IMR-90 (cell line): ENCODE measurements at regions not wholly inside any gene's neighbourhood (a gene's known extent, or its start where the extent isn't known, plus 50 kb on each side); places are given as distances from the start of the nearest gene placed in this dataset.

Source experiments
- CEBPB ChIP-seq: IDR thresholded peaks from 2 replicates; pipeline ENCODE4 v1.6.1; 2012; ENCODE audit warnings: low read depth, low read length, improper control_type of control experiment
- CHD1 ChIP-seq: IDR thresholded peaks from 2 replicates; pipeline ENCODE4 v1.6.1; 2012; ENCODE audit warnings: low read depth, low read length, improper control_type of control experiment
- CTCF ChIP-seq: conservative IDR thresholded peaks from 2 replicates; pipeline ENCODE4 v1.5.1; 2012; ENCODE audit warnings: mild to moderate bottlenecking, low read depth, low read length, improper control_type of control experiment
- MXI1 ChIP-seq: IDR thresholded peaks from 2 replicates; pipeline ENCODE4 v1.6.1; 2012; ENCODE audit warnings: low read depth, mild to moderate bottlenecking, low read length, moderate library complexity, borderline replicate concordance
- RAD21 ChIP-seq: IDR thresholded peaks from 2 replicates; pipeline ENCODE4 v1.6.1; 2012; ENCODE audit warnings: low read length, improper control_type of control experiment
- RCOR1 ChIP-seq: IDR thresholded peaks from 2 replicates; pipeline ENCODE4 v1.6.1; 2012; ENCODE audit warnings: mild to moderate bottlenecking, low read length, improper control_type of control experiment; ENCODE audit not compliant: insufficient replicate concordance
- SMC3 ChIP-seq: fragments of 150-350 bp; IDR thresholded peaks from 2 replicates; pipeline ENCODE4 v1.6.1; 2016; ENCODE audit warnings: low read depth, mild to moderate bottlenecking, antibody characterized with exemption, low read length, moderate library complexity
- USF2 ChIP-seq: fragments of 150-350 bp; IDR thresholded peaks from 2 replicates; pipeline ENCODE4 v1.6.1; 2017; ENCODE audit warnings: mild to moderate bottlenecking, antibody characterized with exemption, low read length, low read depth

- TF ChIP-seq SMC3: no peak
- no peak for TF ChIP-seq USF2
- TF ChIP-seq CTCF: no peak
- TF ChIP-seq MXI1: no peak
- no peak for TF ChIP-seq CEBPB
- TF ChIP-seq RAD21: no peak
- no peak for TF ChIP-seq CHD1
- no peak for TF ChIP-seq RCOR1
These were observed 63.2 kb upstream of the DUSP22 start for GRCh38 chr6:228881-229651.
